CD4-positive, alpha-beta T cell treated with Interleukin-1 beta for 1 hour (primary cell): ENCODE measurements at regions not wholly inside any gene's neighbourhood (a gene's known extent, or its start where the extent isn't known, plus 50 kb on each side); places are given as distances from the start of the nearest gene placed in this dataset.
"Not testable (repeated sequence)": the region's sequence is repeated elsewhere in the genome, so short reads cannot be mapped to it uniquely, and the experiment has no call there.

Experiments used
- DNase-seq, 2 donors: peaks; one replicate each; pipeline ENCODE4 v3.0.0-alpha.2; 2020 to 2022

DNA sequence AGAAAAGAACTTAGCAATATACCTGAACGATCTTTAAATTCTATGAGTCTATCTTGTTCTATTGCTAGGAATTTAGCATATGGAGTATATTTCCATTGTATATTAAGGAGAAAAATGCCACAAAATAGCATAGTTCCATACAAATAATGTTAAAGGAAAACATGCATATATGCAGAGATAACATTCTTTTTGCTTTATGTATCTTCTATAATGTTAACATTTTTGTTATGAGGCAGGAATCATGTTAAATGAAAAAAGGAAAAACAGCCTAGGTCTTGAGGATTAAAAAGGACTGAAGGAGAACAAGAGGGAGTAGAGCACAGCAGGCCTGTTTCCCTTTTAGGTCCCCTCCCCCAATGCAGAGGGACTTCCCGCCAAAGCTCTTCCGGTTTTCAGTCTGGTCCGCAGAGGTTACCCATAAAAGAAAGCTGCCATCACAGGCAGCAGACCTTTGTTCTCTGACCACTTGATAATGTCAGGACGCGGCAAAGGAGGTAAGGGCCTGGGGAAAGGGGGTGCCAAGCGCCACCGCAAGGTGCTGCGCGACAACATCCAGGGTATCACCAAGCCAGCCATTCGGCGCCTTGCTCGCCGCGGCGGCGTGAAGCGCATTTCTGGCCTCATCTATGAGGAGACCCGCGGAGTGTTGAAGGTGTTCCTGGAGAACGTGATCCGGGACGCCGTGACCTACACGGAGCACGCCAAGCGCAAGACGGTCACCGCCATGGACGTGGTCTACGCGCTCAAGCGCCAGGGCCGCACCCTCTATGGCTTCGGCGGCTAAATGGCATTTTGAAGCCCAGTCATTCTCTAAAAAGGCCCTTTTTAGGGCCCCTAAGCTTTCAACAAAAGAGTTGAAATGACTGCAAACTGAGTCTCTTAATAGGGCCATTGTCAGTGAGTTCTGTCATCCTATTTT lies 108.4 kb upstream of the PRSS16 start:
- peak; percentile 82 to 84 for DNase-seq

- DNase-seq: no peak
These were observed 107.5 kb upstream of the PRSS16 start for GRCh38 chr6:27139756-27140579.

GRCh38 chr6:27140999-27141528 lies 106.4 kb upstream of the PRSS16 start:
- no peak for DNase-seq

GRCh38 chr6:27141529-27142015 lies 105.9 kb upstream of the PRSS16 start:
- DNase-seq: no peak

DNA sequence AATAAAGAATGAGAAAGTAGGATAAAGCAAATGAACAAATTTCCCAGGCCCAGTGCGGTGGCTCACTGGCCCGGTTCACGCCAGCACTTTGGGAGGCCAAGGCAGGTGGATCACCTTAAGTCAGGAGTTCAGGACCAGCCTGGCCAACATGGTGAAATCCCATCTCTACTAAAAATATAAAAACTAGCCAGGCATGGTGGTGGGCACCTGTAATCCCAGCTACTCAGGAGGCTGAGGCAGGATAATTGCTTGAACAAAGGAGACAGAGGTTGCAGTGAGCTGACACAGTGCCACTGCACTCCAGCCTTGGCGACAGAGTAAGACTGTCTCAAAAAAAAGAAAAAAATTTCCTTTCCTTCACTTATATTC lies 104.5 kb upstream of the PRSS16 start:
- not testable (repeated sequence) for DNase-seq

- no peak for DNase-seq
These were observed 104.0 kb upstream of the PRSS16 start for GRCh38 chr6:27143474-27144026.

DNA sequence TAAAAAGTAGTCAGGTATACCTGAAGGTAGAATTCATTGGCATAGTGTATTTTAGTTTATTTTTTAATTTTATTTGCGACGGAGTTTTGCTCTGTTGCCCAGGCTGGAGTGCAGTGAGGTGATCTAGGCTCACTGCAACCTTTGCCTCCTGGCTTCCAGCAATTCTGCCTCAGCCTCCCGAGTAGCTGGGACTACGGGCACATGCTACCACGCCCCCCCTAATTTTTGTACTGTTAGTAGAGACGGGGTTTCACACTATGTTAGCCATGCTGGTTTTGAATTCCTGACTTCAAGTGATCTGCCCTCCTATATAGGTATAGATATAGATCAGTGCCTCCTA lies 102.8 kb upstream of the PRSS16 start:
- no peak for DNase-seq

- peak; percentile 75 to 82 for DNase-seq
These were observed 101.6 kb upstream of the PRSS16 start for GRCh38 chr6:27145731-27146455.

GRCh38 chr6:27146456-27146705 lies 101.1 kb upstream of the PRSS16 start:
- not testable (repeated sequence) for DNase-seq

DNA sequence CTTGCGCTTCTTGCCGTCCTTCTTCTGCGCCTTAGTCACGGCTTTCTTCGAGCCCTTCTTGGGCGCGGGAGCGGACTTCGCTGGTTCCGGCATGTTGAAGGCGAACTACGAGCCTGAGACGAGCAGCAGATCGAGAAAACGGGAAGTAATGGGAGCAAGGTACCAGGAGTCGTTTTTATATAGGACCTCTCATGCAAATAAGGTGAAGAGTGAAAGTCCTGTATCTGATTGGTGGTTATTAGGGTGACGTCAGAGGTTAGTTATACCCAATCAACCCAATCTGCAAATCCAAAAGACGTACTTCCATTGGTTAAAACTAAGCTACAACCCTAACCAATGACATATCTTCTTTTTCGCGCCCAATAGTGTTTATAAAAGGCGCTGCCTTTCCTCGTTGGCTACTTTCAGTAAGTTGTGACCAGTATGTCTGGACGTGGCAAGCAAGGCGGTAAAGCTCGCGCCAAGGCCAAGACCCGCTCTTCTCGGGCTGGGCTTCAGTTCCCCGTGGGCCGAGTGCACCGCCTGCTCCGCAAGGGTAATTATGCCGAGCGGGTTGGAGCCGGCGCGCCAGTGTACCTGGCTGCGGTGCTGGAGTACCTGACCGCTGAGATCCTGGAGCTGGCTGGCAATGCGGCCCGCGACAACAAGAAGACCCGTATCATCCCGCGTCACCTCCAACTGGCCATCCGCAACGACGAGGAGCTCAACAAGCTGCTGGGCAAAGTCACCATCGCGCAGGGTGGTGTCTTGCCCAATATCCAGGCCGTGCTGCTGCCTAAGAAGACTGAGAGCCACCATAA lies 100.6 kb upstream of the PRSS16 start:
- DNase-seq: peak; percentile 86 to 96

GRCh38 chr6:27148404-27148795 lies 99.1 kb upstream of the PRSS16 start:
- no peak for DNase-seq

- DNase-seq: no peak
These were observed 98.4 kb upstream of the PRSS16 start for GRCh38 chr6:27149150-27149549.

GRCh38 chr6:27154696-27155095 lies 92.8 kb upstream of the PRSS16 start:
- no peak for DNase-seq

GRCh38 chr6:27156874-27157458 lies 90.5 kb upstream of the PRSS16 start:
- DNase-seq: no peak

GRCh38 chr6:27157459-27158315 lies 89.8 kb upstream of the PRSS16 start:
- peak; percentile 89 for DNase-seq

DNA sequence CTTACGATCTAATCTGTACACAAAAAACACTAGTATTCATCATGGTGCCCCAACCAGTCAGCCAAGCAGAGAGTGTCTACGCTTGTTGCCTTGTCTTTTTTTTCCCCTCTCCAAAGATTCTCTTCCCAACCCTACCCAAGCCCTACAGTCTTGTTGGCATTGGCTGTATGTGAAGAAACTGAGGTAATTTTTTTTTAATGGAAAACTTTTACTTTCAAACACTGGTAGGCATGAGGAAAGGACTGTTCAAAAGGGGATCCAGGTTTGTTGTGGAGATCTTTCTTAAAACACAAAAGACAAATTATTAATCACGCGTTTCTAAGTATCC lies 89.2 kb upstream of the PRSS16 start:
- no peak for DNase-seq

GRCh38 chr6:27159725-27160124 lies 87.8 kb upstream of the PRSS16 start:
- DNase-seq: no peak

GRCh38 chr6:27161115-27161514 lies 86.4 kb upstream of the PRSS16 start:
- no peak for DNase-seq

GRCh38 chr6:27161603-27161945 lies 85.9 kb upstream of the PRSS16 start:
- DNase-seq: no peak

- DNase-seq: peak; percentile 7 to 65
These were observed 85.4 kb upstream of the PRSS16 start for GRCh38 chr6:27161946-27162603.
